Naive thymus-derived CD4-positive, alpha-beta T cell (primary cell): ENCODE measurements at regions not wholly inside any gene's neighbourhood (a gene's known extent, or its start where the extent isn't known, plus 50 kb on each side); places are given as distances from the start of the nearest gene placed in this dataset.
"Not testable (repeated sequence)": the region's sequence is repeated elsewhere in the genome, so short reads cannot be mapped to it uniquely, and the experiment has no call there.

ENCODE experiments used
- ATAC-seq: fragments of 150-1000 bp; cut with Tn5 transposase; 2 replicates; pipeline ENCODE4 v1.10.0; 2021; ENCODE audit warnings: mild to moderate bottlenecking, moderate library complexity
- CTCF ChIA-PET: fragments of 350-600 bp; sonication (Branson Sonifier 250); formaldehyde crosslinking; loops from one replicate; lab custom pipeline; 2021; ENCODE audit warnings: antibody characterized with exemption; lab: Charles Lee
- POLR2A ChIA-PET: fragments of 350-600 bp; sonication (Branson Sonifier 250); formaldehyde crosslinking; loops from one replicate; lab custom pipeline; 2021; ENCODE audit warnings: antibody characterized with exemption, inconsistent platforms; lab: Charles Lee
- DNase-seq, 9 donors: peaks; one replicate each; pipeline versions ENCODE4 v3.0.0 to v3.0.0-alpha.2; 2020 to 2022; ENCODE audit warnings: mixed read lengths in 1 of 9
- H3K27ac ChIP-seq: one replicate; pipeline ENCODE4 v1.7.0; 2013; ENCODE audit warnings: mild to moderate bottlenecking, low read depth, low read length, moderate library complexity
- H3K27me3 ChIP-seq, 2 donors: one replicate each; pipeline ENCODE4 v1.7.0; 2013; ENCODE audit warnings: low read length in 2 of 2, mild to moderate bottlenecking in 2 of 2, moderate library complexity in 2 of 2; ENCODE audit not compliant: control insufficient read depth in 2 of 2, insufficient read depth in 2 of 2
- H3K36me3 ChIP-seq, 3 experiments: 1 replicate in 2 of 3; 2 replicates in 1 of 3; pipeline ENCODE4 v1.7.0; 2013; ENCODE audit warnings: low read length in 3 of 3, mild to moderate bottlenecking in 3 of 3, moderate library complexity in 1 of 3; ENCODE audit not compliant: insufficient read depth in 3 of 3, control insufficient read depth in 2 of 3
- H3K4me1 ChIP-seq, 2 donors: one replicate each; pipeline ENCODE4 v1.7.0; 2013; ENCODE audit warnings: low read length in 2 of 2, mild to moderate bottlenecking in 2 of 2, moderate library complexity in 1 of 2; ENCODE audit not compliant: control insufficient read depth in 2 of 2, insufficient read depth in 2 of 2
- H3K4me3 ChIP-seq: 2 replicates; pipeline ENCODE4 v1.7.0; 2013; ENCODE audit warnings: mild to moderate bottlenecking, low read length
- H3K9me3 ChIP-seq, 3 experiments: 1 replicate in 2 of 3; 2 replicates in 1 of 3; pipeline ENCODE4 v1.7.0; 2013; ENCODE audit warnings: low read length in 3 of 3; ENCODE audit not compliant: control insufficient read depth in 2 of 3
- H3K27ac Mint-ChIP-seq, 9 donors: one replicate each; pipeline ENCODE4 v1.8.0; 2020 to 2022; ENCODE audit warnings: mixed read lengths in 9 of 9, mild to moderate bottlenecking in 8 of 9, moderate library complexity in 5 of 9, inconsistent platforms in 2 of 9
- H3K27me3 Mint-ChIP-seq, 5 donors: one replicate each; pipeline ENCODE4 v1.8.0; 2021 to 2022; ENCODE audit warnings: mixed read lengths in 5 of 5, mild to moderate bottlenecking in 1 of 5
- H3K36me3 Mint-ChIP-seq, 5 donors: one replicate each; pipeline ENCODE4 v1.8.0; 2020 to 2022; ENCODE audit warnings: mixed read lengths in 5 of 5, mild to moderate bottlenecking in 3 of 5, inconsistent platforms in 1 of 5
- H3K4me1 Mint-ChIP-seq, 7 donors: one replicate each; pipeline ENCODE4 v1.8.0; 2020 to 2022; ENCODE audit warnings: mixed read lengths in 7 of 7, mild to moderate bottlenecking in 3 of 7, inconsistent platforms in 1 of 7
- H3K4me3 Mint-ChIP-seq, 10 donors: one replicate each; pipeline ENCODE4 v1.8.0; 2020 to 2022; ENCODE audit warnings: mild to moderate bottlenecking in 10 of 10, mixed read lengths in 10 of 10, moderate library complexity in 6 of 10, inconsistent platforms in 2 of 10
- H3K9me3 Mint-ChIP-seq, 11 donors: one replicate each; pipeline ENCODE4 v1.8.0; 2020 to 2022; ENCODE audit warnings: mixed read lengths in 11 of 11, mild to moderate bottlenecking in 4 of 11, inconsistent platforms in 1 of 11, moderate library complexity in 1 of 11
- intact Hi-C, 2 donors: fragments of 100-400 bp; cut with micrococcal nuclease; formaldehyde crosslinking; loops; one replicate each; pipeline ENCODE4 v1.15.1; 2023

DNA sequence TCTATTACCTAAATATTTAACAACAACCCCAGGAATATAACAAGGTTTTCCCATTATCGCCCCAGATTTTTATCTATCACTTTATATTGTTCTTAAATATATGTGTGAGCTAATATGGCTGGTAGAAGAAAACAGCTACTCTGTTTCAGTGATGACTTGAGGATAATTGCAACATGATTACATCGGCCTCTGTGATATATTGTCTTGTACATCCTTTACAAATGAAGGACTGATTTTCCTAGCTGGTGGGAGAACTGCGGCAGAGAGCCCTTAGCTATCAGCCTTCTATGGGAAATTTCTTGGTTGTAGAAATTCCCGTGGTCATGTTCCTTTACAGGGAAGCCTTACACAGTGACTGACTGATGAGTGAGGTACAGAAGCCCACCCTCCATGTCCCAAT lies 110.9 kb upstream of the ZNF717 start:
- no peak overlapping the region for H3K4me3 ChIP-seq
- no peaks in the 10 kb centered on the region for H3K36me3 ChIP-seq
- no peaks in the 10 kb centered on the region for H3K4me1 Mint-ChIP-seq
- no peaks in the 10 kb centered on the region for H3K27me3 Mint-ChIP-seq
- no peak overlapping the region for H3K27ac Mint-ChIP-seq
- DNase-seq = no peak
- CTCF ChIA-PET = no interaction called here
- no peaks in the 10 kb centered on the region for H3K27me3 ChIP-seq
- ATAC-seq = no peak
- no peak overlapping the region for H3K4me3 Mint-ChIP-seq
- no peaks in the 10 kb centered on the region for H3K9me3 ChIP-seq
- no peaks in the 10 kb centered on the region for H3K4me1 ChIP-seq
- H3K27ac ChIP-seq = no peak overlapping the region
- POLR2A ChIA-PET = no interaction called here
- H3K9me3 Mint-ChIP-seq = peaks cover 0 to 21% (median 4%) of the 10 kb centered on the region in 11 donors
- intact Hi-C loops = no loop called here
- no peaks in the 10 kb centered on the region for H3K36me3 Mint-ChIP-seq

DNA sequence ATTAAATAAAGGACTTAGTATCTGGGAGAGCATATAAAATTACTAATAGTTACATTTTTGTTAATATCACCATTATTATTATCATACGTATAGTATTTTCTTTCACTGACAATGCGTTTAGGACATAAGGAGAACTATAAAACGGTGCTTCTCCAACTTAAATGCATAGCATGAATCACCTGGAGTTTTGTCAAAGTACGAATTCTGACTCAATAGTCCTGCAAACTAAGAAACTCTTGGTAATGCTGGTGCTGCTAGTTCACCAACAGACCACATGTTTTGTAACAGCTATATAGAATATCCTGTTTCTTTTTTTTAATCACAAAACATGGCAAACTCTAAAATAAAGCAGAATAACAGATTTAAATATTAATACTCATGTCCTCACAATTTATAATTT lies 116.1 kb upstream of the ZNF717 start:
- H3K27ac ChIP-seq, H3K4me1 Mint-ChIP-seq, H3K36me3 ChIP-seq, DNase-seq, H3K36me3 Mint-ChIP-seq, ATAC-seq, H3K27me3 Mint-ChIP-seq, H3K27ac Mint-ChIP-seq, H3K4me3 Mint-ChIP-seq, H3K27me3 ChIP-seq, H3K4me3 ChIP-seq, POLR2A ChIA-PET, intact Hi-C loops, H3K4me1 ChIP-seq, H3K9me3 ChIP-seq, CTCF ChIA-PET: not testable (repeated sequence)
- peaks cover 0 to 17% (median 5%) of the 10 kb centered on the region in 11 donors for H3K9me3 Mint-ChIP-seq

DNA sequence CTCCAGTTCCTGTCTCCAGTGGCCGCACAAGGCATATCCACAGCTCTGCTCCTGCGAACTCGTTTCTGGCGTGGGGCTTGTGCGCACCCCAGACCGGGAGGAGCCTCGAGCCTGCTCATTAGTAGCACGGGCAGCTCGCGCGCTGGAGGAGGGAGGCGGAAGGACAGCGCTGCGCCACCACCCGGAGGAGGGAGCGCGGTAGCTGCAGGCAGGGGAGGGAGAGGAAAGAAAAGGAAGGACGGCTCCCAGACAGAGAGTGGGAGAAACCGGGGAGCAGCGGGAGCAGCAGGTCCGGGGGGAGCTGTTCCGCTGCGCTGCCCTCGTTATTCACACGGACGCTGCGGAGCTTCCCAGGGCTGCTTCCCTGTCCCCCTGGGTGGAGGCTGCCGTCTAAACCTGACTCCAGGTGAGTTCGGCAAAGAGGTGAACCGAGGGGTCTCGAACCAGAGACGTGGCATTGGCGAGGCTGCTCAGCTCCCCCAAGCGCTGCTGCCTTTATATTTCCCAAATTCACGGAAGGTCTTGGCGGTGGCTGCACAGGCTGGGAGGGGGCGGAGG lies 121.3 kb upstream of the ZNF717 start:
- H3K27ac Mint-ChIP-seq = no peak overlapping the region
- no peaks in the 10 kb centered on the region for H3K4me1 Mint-ChIP-seq
- intact Hi-C loops = no loop called here
- H3K4me3 Mint-ChIP-seq = no peak overlapping the region
- H3K27ac ChIP-seq = no peak overlapping the region
- peaks cover 4 to 16% (median 5%) of the 10 kb centered on the region in 5 donors for H3K27me3 Mint-ChIP-seq
- no peaks in the 10 kb centered on the region for H3K36me3 ChIP-seq
- ATAC-seq = no peak
- ChIA-PET CTCF (no interaction called here), POLR2A (no interaction called here)
- peaks cover 0 to 5% (median 0%) of the 10 kb centered on the region in 5 donors for H3K36me3 Mint-ChIP-seq
- H3K9me3 ChIP-seq = no peaks in the 10 kb centered on the region
- H3K9me3 Mint-ChIP-seq = peaks cover 0 to 30% (median 5%) of the 10 kb centered on the region in 11 donors
- no peaks in the 10 kb centered on the region for H3K4me1 ChIP-seq
- no peak overlapping the region for H3K4me3 ChIP-seq
- no peak for DNase-seq
- no peaks in the 10 kb centered on the region for H3K27me3 ChIP-seq

DNA sequence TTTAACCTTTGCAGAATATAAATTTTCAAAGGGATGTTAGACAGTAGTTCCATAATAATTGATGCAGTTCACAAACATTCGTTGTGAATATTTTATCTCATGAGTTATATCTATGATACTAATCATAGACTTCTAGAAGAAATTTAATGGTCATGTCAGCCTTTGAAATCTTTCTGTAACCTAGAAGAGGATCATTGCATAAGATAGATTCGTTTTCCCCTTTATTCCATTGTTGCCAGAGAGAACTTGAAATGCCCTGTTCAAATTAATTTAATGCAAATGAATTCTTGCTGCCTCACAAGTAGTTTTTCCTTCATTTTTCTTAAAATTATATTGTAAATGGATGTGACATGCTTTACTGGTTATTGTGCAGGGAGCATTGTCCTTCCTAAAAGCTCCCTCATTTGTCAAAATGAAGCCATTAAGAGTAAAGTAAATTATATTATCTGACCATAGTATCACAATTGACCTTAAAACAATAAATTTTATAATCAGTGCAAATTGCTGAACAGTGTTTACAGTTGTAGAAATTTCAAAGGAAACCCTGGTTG lies 128.5 kb upstream of the ZNF717 start:
- Mint-ChIP-seq H3K27me3 (no peaks in the 10 kb centered on the region), H3K4me1 (no peaks in the 10 kb centered on the region), H3K36me3 (no peaks in the 10 kb centered on the region), H3K9me3 (peaks cover 4 to 47% (median 10%) of the 10 kb centered on the region in 11 donors), H3K27ac (no peak overlapping the region), H3K4me3 (no peak overlapping the region)
- Histone ChIP-seq H3K36me3 (no peaks in the 10 kb centered on the region), H3K4me3 (no peak overlapping the region), H3K27ac (no peak overlapping the region), H3K4me1 (no peaks in the 10 kb centered on the region), H3K27me3 (no peaks in the 10 kb centered on the region), H3K9me3 (no peaks in the 10 kb centered on the region)
- DNase-seq (no peak), ATAC-seq (no peak)
- intact Hi-C loops = no loop called here
- CTCF ChIA-PET = no interaction called here
- POLR2A ChIA-PET = no interaction called here

DNA sequence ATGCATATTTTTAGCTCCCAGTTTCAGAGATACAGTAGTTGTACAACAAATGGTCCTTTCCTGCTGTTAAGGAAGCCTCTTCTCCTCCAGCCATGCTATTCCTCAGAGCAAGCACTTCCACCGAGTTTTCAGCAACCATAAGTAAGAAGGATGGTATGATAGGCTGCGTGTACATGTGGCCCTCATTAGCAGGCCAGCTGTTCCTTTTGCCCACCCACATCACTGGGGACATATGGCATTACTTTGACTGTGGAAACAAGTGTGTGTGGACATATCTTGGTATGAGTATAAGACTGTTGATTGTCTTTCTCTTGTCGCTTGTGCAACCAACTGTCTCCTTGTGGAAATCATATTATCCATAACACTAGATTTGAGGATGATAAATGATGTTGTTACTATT lies 129.4 kb upstream of the ZNF717 start:
- H3K27ac ChIP-seq, H3K4me1 ChIP-seq, intact Hi-C loops, H3K27me3 ChIP-seq, H3K4me3 ChIP-seq, H3K27ac Mint-ChIP-seq, DNase-seq, H3K36me3 Mint-ChIP-seq, H3K4me1 Mint-ChIP-seq, POLR2A ChIA-PET, H3K9me3 ChIP-seq, CTCF ChIA-PET, ATAC-seq, H3K4me3 Mint-ChIP-seq, H3K27me3 Mint-ChIP-seq, H3K36me3 ChIP-seq: not testable (repeated sequence)
- peaks cover 5 to 45% (median 10%) of the 10 kb centered on the region in 11 donors for H3K9me3 Mint-ChIP-seq

DNA sequence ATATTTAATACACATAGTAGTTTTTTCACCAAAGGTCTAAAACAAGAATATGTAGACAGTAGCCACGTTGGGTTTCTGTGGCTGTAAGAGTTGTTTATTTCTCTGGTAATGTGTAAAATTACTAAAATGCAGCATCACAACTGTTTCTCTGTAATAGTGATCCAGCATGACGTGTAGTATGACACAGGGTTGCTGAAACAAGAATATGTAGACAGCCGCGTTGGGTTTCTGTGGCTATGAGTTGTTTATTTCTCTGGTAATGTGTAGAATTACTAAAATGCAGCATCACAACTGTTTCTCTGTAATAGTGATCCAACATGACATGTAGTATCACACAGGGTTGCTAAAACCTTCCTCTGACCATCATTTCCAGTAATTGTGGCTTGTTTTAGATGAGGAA lies 153.6 kb upstream of the ZNF717 start:
- ATAC-seq (no peak), DNase-seq (no peak)
- no peaks in the 10 kb centered on the region for H3K9me3 ChIP-seq
- no peaks in the 10 kb centered on the region for H3K4me1 ChIP-seq
- H3K4me3 ChIP-seq = no peak overlapping the region
- H3K27ac Mint-ChIP-seq = no peak overlapping the region
- CTCF ChIA-PET = no interaction called here
- no peak overlapping the region for H3K27ac ChIP-seq
- no peaks in the 10 kb centered on the region for H3K36me3 Mint-ChIP-seq
- H3K9me3 Mint-ChIP-seq = peaks cover 0 to 9% (median 0%) of the 10 kb centered on the region in 11 donors
- intact Hi-C loops = no loop called here
- H3K27me3 ChIP-seq = no peaks in the 10 kb centered on the region
- H3K36me3 ChIP-seq = no peaks in the 10 kb centered on the region
- no peaks in the 10 kb centered on the region for H3K27me3 Mint-ChIP-seq
- H3K4me3 Mint-ChIP-seq = no peak overlapping the region
- POLR2A ChIA-PET = no interaction called here
- H3K4me1 Mint-ChIP-seq = no peaks in the 10 kb centered on the region

DNA sequence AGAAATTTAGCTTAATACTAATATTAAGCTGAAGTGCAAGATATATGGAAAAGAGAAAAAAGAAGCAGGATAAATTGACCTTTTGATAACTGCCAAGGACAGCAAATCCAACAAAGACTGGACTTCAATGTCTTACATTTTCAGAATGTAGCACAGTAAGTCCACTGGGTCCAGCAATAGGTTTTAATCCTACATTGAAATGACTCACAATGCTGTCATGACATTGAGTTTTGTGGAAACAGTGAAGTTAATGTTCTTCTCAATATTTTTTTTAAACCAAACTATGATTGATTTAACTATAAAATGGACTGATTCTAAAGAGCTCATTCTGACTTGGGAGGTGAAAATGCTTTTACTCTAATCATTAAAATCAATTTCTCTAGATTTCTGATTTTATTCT lies 166.6 kb upstream of the ZNF717 start:
- no peak overlapping the region for H3K27ac ChIP-seq
- ATAC-seq (no peak), DNase-seq (no peak)
- no peak overlapping the region for H3K4me3 ChIP-seq
- Mint-ChIP-seq H3K9me3 (peaks cover 0 to 17% (median 6%) of the 10 kb centered on the region in 11 donors), H3K36me3 (no peaks in the 10 kb centered on the region), H3K27me3 (no peaks in the 10 kb centered on the region), H3K4me3 (no peak overlapping the region), H3K4me1 (no peaks in the 10 kb centered on the region), H3K27ac (no peak overlapping the region)
- H3K27me3 ChIP-seq = no peaks in the 10 kb centered on the region
- no peaks in the 10 kb centered on the region for H3K36me3 ChIP-seq
- CTCF ChIA-PET = no interaction called here
- H3K9me3 ChIP-seq = no peaks in the 10 kb centered on the region
- no peaks in the 10 kb centered on the region for H3K4me1 ChIP-seq
- POLR2A ChIA-PET = no interaction called here
- intact Hi-C loops = no loop called here
